Femur (tissue), 1 donor: ENCODE measurements at regions not wholly inside any gene's neighbourhood (a gene's known extent, or its start where the extent isn't known, plus 50 kb on each side); places are given as distances from the start of the nearest gene placed in this dataset.
A peak's percentile ranks its signal among the peaks of the same experiment; 100 is the strongest.

Source experiments
- DNase-seq: peaks from one replicate; pipeline ENCODE4 v3.0.0-alpha.2; 2017

DNA sequence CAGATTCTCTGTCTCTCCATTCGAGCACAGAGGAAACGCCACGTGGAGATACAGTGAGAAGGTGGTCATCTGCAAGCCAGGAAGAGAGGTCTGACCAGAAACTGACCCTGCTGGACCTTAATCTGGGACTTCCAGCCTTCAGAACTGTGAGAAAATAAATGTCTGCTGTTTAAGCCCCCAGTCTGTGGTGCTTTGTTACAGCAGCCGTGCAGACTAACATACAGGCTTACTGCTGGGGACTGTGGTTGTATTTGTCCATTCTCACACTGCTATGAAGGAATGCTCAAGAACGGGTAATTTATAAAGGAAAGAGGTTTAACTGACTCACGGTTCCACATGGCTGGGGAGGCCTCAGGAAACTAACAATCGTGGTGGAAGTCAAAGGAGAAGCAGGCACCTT lies 432.7 kb downstream of the IRS1 start:
- no peak for DNase-seq

GRCh38 chr2:226364217-226364616 lies 435.4 kb downstream of the IRS1 start:
- DNase-seq, result no peak

- DNase-seq, result no peak
Observed at GRCh38 chr2:226362980-226363379, 436.6 kb downstream of the IRS1 start.

- DNase-seq, result no peak
Observed at GRCh38 chr2:226360658-226361057, 439.0 kb downstream of the IRS1 start.

DNA sequence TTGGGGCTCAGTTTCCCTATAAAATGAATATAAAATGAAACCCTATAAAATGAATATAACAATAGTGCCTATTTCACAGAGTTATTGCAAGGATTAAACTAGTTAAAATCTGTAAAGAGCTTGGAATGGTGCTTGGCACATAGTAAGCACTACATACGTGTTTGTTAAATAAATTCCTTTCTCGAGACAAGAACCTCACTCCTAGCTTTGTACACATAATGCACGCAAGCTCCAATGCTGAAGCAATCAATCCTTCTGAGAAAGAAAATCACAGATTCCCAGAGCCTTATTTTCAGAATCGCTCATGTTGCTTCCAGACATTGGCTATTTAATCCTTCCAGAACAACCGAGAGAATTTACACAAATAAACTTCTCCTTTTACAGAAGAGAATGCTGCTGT lies 440.9 kb downstream of the IRS1 start:
- DNase-seq, result no peak

- DNase-seq, result no peak
Observed at GRCh38 chr2:226357816-226358215, 441.8 kb downstream of the IRS1 start.

GRCh38 chr2:226355600-226355999 lies 444.0 kb downstream of the IRS1 start:
- DNase-seq, result no peak

DNA sequence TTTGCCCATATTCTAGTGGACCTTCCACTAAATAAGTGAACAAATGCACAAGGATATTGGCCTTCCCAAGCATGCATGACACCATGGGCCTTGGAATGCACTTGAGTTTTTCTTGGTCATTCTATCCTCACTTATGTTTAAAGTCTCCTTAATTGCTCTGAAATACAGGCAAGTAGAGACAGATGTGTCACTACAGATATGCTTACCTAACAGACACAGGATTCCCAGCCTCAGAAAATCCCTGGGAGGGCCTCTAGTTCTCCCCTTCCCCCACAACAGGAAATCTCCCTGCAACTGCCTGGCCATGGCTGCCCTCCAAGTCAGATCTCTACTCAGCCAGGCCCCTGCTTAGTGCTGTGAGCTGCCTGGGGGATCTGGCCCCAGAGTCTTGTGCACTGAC lies 445.2 kb downstream of the IRS1 start:
- peak; percentile 24 for DNase-seq

DNA sequence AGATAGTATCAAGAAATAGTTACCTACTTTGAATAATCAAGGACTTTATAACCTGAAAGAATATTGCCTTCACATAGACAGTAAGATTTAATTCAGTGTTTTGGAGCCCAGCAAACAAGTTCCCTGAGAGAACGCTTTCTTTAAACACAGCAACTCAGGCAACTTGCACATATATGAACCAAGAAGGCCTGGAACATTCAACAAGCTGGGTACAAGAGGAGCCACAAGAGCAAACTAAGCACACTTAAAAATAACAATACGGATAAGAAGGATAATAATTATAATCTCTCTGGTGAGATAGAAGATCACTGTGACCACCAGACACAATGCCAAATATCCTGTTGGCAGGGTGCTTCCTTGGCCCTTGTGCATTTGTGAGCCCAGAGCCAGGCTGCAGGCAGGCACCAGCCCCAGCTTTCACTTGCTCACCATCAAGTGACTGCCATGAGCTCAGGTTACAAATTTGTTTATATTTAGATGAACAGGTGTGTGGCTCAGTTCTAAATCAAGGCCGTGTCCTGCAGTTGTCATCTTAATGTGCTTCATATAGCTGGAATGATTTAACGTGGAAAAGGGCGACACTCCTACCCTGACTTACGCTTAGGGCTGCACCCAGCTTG lies 446.6 kb downstream of the IRS1 start:
- DNase-seq, result peak; percentile 46

DNA sequence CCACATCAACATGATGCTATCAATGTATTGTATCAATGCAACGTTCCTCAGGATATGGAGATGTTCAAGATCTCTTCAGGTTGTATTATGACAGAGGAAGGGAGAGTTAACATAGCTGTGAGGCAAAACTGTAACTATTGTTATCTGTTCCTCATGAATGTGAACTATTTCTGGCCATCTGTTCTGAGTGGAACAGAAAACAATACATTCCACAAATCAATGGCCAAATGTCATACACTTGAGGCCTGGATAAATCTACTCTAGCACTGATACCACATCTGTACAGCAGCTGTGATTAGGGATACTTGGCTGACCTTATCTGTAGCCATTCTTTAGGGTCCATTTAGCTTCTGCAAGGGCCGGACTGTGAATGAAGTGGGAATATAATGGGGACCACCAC lies 447.9 kb downstream of the IRS1 start:
- DNase-seq, result no peak

GRCh38 chr2:226339616-226340015 lies 460.0 kb downstream of the IRS1 start:
- no peak for DNase-seq

DNA sequence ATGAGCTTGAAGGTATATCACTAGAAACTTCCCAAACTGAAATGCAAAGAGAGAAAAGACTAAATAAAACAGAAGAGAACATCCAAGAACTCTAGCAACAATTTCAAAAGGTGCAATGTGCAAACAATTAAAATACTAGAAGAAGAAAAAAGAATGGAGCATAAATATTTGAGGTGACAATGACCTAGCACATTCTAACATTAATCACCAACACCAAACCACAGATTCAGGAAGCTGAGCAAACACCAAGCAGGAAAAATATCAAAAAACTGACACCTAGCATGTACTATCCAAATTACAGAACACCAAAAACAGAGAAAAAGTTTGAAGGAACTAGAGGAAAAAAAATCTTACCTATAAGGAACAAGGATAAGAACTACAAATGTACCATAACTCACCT lies 460.8 kb downstream of the IRS1 start:
- DNase-seq, result no peak

DNA sequence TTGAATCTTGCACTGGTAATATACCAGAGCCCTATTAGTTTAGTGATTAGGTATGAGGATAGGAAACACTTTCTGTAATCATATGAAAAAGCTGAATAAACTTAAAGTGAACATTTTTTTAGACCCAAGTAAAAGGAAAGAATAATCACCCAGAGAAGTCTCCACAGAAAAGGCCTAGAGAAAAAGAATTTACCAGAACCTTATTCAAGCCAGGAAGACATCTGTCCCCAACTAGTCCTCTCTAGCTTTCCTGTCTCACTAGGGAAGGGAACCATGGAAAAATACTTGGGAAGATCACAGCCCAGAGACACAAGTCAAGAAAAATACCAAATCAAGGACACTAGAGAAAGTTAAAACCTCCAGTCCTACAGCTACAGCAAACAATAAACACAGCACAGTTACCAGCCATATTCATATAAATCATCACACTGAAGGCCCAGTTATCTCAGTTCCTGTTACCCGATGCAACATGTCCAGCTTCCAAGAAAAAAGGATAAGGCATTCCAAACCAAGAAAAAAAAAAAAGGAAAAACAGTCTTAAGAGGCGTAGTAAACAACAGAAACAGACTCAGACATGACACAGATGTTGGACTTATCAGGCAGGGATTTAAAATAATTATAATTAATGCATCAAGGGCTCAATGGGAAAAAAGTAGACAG lies 461.5 kb downstream of the IRS1 start:
- no peak for DNase-seq

DNA sequence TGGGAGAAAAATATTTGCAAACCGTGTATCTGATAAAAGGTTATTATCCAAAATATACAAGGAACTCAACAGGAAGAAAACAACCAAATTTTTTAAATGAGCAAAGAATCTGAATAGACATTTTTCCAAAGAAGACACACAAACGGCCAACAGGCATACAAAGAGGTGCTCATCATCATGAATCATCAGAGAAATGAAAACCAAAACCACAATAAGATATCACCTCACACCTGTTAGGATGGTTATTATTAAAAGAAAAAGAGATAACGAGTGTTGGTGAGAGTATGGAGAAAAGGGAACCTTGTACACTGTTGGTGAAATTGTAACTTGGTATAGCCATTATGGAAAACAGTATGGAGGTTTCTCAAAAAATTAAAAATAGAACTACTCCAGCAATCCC lies 463.3 kb downstream of the IRS1 start:
- DNase-seq, result no peak

GRCh38 chr2:226334981-226335720 lies 464.5 kb downstream of the IRS1 start:
- DNase-seq, result no peak

GRCh38 chr2:226333388-226333787 lies 466.2 kb downstream of the IRS1 start:
- DNase-seq, result no peak

- DNase-seq, result no peak
Observed at GRCh38 chr2:226330206-226330605, 469.4 kb downstream of the IRS1 start.

- DNase-seq, result no peak
Observed at GRCh38 chr2:226329180-226329579, 470.4 kb downstream of the IRS1 start.

DNA sequence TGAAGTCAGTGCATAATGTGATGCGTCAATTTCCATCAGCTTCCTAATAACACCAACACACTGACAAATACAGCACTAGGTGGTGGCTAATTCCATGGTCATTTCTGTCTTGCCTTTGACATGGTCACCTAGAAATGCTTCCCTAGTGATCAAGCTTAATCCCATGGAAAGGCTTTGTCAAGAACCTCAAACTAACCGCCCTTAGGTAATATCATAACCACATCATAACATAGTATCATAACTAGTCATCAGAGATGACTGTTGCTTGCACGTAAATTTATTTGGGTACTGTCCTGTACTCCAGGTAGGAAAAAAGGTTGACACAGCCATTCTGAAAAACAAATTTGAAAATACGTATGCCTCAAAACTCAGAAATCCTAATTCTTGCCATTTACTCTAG lies 471.8 kb downstream of the IRS1 start:
- DNase-seq, result no peak

DNA sequence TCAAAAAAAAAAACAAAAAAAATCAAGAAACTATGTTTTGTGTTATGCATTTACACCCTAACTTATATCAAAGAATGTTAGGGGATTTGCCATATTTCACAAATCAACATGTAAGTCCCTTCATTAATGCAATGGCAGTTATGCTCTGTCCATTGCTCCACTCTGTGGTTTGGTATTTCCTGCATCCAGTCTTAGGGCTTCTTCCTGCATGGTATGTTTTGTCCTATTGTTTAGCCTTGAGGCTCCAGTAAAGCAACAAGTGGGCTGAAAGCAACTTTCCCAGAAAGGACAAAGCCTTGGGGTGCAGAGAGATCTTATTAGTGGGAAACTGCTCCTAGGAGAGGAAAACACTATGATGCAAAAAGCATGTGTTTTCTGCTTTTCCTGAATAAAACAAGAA lies 474.1 kb downstream of the IRS1 start:
- DNase-seq, result no peak

GRCh38 chr2:226320076-226320948 lies 479.3 kb downstream of the IRS1 start:
- DNase-seq, result peak; percentile 36

DNA sequence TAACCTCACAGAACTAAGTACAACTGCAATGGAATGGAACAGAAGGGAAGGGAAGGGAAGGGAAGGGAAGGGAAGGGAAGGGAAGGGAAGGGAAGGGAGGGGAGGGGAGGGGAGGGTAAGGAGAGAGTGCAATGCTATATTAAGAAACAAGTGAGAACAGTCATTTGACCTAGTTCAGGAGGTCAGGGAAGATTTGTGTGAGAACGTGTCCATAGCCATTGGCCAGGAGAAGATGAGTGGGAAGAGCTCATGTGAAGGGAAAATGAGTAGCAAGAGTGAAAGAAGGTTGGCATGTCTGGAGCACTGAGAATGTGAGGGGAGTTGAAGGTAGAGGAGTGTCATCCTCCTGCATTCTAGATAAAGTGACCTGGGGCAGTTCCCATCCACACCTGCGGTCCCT lies 481.6 kb downstream of the IRS1 start:
- no peak for DNase-seq

DNA sequence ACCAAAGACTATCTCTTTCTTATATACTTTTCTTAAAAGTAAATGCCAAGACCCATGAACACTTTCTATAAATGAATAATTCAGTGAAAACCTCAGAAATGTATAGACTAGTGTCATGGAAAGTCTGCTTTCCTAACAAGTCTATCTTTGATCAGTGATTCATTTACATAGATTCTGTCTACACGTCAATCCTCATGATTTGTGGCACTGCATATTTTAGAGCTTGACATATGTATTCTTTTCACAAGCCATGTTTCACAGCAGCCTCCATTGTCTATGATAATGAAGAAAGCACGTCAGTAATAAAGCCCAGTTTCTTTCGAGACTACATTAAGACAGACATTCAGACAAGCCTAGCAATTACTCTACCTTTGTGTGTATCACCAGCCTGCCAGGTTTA lies 486.6 kb downstream of the IRS1 start:
- no peak for DNase-seq
